Kidney glomerular epithelial cell (primary cell): ENCODE measurements at regions not wholly inside any gene's neighbourhood (a gene's known extent, or its start where the extent isn't known, plus 50 kb on each side); places are given as distances from the start of the nearest gene placed in this dataset.

Experiments used
- DNase-seq: peaks from one replicate; lab custom pipeline; 2025; lab: John Stamatoyannopoulos, UW

- DNase-seq, result no peak
Measured at GRCh38 chr1:94707321-94708298, 112.5 kb upstream of the SLC44A3 start.

- peak; percentile 27 for DNase-seq
Measured at GRCh38 chr1:94702442-94702815, 117.7 kb upstream of the SLC44A3 start.

GRCh38 chr1:94701796-94702441 is 118.2 kb upstream of the SLC44A3 start:
- DNase-seq, result no peak

DNA sequence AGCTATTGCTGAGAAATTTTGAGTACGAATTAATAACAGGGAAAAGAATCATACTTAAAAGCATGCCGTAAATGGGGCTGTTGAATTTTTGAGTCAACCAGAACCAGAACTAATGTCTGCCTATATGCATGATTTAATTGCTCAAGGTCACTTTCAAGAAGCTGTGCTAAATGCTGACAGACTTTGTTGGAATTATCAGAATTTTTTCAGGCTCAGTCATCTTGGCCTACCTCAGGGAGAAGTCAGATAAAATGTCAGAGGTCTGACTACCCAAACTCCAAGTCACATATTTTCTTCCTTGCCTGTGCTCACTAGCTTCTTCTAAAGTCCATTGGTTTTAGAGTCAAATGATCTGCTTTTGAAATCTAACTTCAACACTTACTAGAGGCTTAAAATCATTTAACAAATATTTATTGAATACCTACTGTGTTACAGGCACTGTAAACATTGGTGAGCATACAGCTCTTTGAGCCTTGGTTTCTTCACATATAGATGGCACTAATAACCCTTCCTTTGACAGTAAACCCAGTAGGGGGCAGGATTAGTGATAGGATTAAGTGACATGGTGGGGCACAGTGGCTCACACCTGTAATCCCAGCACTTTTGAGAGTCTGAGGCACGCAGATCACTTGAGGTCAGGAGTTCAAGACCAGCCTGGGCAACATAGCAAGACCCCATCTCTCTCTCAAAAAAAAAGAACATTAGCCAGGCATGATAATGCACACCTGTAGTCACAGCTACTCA is 121.2 kb upstream of the SLC44A3 start:
- DNase-seq, result peak; percentile 81

DNA sequence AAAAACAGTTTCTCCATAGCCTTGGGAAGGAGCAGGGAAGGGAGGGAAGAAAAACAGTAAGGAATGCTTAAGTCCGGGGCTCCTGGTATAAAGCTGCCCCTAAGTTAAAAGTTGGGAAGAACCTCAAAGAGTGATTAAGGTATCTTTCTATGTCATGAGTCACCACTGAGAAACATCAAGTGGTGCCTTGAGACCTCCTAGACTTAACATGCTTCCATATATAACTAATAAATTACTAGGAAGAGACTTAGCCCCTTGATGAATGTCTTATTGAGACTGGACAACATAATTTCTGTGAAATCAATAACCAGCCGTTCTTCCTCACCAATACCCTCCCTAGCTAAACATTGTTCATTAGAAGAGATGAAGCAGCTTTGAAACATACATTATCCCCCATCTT is 121.8 kb upstream of the SLC44A3 start:
- DNase-seq, result peak; percentile 62

DNA sequence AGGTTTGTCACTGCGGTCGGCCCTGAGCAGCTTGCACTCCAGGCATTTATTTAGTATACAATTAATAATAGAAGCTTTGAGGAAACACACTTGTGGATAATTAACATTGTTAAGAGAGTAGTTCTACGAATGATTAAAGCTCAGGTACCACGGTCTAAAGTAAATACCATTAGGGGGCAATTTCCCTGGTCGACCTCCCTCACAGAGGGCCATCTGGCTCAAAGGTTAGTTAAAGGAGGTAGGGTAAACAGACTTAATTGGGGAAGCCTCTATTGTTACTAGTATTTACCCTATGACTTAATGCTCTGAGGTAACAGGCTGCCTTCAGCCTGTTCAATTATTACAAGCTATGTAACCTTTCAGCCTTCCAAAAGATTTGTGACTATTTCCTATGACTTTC is 122.3 kb upstream of the SLC44A3 start:
- peak; percentile 52 for DNase-seq

GRCh38 chr1:94694226-94694915 is 125.8 kb upstream of the SLC44A3 start:
- peak; percentile 56 for DNase-seq

- no peak for DNase-seq
Measured at GRCh38 chr1:94693435-94693834, 126.7 kb upstream of the SLC44A3 start.

DNA sequence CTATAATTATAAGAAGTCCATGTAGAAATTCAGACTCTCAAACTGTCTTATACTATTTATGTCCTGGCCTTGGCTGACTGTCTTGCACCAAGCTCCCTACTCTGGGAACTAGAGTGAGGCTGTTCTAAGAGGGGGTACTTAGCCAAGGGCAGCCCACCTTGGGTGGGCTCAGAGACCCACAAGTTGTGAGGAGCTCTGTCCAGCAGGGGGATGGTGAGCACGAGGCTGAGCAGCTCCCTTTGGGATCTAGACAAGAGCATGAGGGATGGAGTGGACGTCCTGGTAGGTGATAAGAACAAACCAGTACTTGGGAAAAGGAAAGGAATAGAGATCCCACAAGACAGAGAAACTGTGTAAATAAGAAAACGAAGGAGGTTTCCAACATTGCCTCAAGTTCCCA is 127.1 kb upstream of the SLC44A3 start:
- no peak for DNase-seq

GRCh38 chr1:94688646-94689045 is 131.5 kb upstream of the SLC44A3 start:
- DNase-seq, result no peak

DNA sequence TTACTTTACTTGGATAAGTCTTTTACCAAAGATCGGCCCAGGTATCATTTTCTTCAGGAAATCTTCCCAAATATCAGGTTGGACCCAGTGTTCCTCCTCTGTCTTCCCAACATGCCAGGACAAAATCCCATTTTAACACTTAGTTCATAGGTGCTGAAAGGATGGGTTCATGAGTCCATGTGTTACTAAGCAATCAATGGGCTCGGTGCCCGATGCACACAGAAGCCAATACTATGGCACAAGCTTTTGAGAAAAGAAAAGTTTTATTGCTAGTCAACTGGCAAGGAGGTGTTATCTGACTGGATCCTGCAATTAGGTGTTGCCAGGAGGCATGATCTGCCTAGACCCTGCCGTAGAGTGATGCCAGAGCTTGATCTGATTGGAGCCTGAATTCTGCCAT is 133.3 kb upstream of the SLC44A3 start:
- DNase-seq, result no peak

GRCh38 chr1:94684690-94685250 is 135.4 kb upstream of the SLC44A3 start:
- DNase-seq, result no peak

GRCh38 chr1:94683886-94684285 is 136.3 kb upstream of the SLC44A3 start:
- no peak for DNase-seq

- no peak for DNase-seq
Measured at GRCh38 chr1:94680039-94680377, 138.4 kb upstream of the F3 start.

- DNase-seq, result no peak
Measured at GRCh38 chr1:94679332-94680038, 137.9 kb upstream of the F3 start.

DNA sequence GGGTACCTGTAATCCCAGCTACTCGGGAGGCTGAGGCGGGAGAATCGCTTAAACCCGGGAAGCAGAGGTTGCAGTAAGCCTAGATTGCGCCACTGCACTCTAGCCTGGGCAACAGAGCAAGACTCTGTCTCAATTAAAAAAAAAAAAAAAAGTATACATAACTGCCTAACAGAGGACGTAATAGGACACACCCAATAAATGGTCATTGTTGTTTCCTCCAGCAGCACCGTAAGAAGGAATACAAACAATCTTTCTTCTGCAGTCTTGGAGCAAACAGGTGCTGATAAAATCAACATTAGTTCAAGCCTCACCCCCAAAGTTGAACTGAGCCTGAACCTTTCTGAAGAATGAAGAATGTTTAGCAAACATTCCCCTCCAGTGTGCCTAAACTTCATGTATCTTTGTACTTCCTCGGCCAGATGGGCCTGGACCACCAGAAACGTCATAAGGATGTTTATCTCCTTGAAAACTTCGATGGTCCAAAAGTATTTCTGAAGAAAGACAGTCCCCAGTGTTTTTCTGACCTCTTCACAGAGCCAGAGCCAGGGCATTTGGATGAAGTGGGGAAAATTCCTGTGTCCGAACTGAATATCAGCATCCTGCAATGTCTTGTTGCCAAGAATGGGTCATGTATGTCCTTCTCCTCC is 136.8 kb upstream of the F3 start:
- DNase-seq, result no peak

DNA sequence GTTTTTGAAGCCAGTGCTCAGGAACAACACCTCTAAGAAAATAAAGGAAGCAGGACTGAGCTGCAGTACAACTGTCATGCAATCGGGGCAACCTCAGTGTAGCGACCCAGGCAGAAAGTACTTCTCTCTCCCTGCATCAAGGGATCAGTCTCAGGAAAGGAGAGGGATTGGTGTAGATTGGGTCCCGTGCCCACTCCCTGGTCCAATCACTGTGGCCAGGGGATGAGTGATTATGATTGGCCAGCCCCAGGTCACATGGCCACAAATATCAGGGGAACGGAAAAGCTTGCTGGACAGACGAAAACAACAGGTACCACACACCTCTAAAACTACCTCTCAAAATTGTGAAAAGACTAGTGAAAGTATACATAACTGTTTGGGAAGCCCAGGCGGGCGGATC is 136.2 kb upstream of the F3 start:
- no peak for DNase-seq

DNA sequence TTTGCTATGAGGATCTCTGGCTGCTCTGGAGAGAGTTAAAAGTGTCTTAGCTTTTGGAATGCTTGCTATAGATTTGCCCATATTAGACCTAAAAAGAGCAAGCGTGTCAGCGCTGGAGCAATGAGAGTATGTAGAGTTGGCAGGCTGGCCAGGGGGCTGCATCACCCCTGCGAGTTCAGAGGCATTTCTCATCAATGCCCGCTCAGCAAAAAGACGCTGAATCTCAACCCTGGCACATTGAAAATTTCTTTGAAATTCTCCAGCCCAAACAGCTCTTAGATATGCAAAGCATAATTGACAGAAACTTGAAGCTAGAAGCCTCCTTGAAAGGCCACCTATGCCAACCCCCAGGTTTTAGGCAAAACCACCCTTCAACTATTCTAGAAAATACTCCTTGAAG is 135.5 kb upstream of the F3 start:
- DNase-seq, result no peak

- no peak for DNase-seq
Measured at GRCh38 chr1:94676686-94677085, 135.1 kb upstream of the F3 start.

DNA sequence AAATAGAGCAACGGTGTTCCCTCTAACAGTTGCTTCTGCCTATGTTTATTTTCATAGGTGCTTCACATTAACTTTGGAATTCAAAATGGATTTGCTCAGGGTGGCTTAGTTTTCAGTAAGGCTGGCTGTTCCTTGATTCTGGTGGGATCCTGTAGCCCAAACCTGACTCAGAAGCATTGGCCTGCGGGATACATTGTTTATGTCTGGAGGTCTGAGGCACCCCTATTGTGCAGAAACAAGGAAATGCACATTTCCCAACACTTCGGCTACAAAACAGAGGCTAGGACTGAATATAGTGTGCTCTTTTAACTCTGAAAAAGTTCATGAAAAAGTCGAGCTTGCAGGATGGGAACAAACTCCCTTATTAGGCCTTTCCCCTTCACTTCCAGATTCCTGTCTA is 133.8 kb upstream of the F3 start:
- peak; percentile 7 for DNase-seq

DNA sequence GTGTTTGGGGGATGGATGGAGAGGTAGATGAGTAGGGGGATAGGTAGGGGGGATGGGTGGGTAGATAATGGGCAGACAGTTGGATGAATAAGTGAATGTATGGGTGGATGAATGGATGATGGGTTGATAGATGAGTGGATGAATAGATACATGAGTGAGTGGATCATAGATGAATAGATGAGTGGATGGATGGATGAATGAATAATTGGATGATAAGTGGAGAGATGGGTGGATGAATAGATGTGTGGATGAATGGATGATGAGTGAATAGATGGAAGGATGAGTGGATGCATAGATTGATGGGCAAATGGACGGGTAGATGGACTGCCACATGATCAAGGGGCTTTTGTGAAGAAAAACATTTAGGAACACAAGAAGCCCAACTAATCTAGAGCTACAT is 133.3 kb upstream of the F3 start:
- DNase-seq, result no peak
